SH-SY5Y (cell line): ENCODE measurements at regions not wholly inside any gene's neighbourhood (a gene's known extent, or its start where the extent isn't known, plus 50 kb on each side); places are given as distances from the start of the nearest gene placed in this dataset.

Experiments used
- GATA2 ChIP-seq: IDR thresholded peaks from 2 replicates; pipeline ENCODE4 v1.6.1; 2011; ENCODE audit warnings: mild to moderate bottlenecking, low read depth, low read length
- GATA3 ChIP-seq: IDR thresholded peaks from 2 replicates; pipeline ENCODE4 v1.6.1; 2011; ENCODE audit warnings: low read depth, mild to moderate bottlenecking, low read length, moderate library complexity

DNA sequence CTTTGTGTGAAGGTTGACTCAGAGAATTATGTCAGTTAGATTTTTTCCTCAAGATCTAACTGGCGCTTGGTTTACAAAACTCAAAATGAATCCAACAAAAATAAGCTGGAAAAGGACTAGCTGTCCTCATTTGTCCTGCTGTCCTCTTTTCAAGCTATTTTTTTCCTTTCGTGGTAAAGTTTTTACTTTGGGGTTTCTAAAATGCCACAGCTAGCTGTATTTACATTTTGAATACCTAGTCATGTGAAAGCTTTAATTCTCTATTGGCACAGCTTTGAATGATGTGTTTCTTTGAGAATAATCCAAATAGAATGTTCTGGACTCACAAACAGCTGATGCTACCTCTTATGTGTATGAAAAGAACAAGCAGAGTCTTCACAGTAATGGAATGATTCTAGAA lies 673.6 kb upstream of the NR5A2 start:
- no peak for TF ChIP-seq GATA3
- no peak for TF ChIP-seq GATA2
